Smooth muscle cell (in vitro differentiated cells): ENCODE measurements at regions not wholly inside any gene's neighbourhood (a gene's known extent, or its start where the extent isn't known, plus 50 kb on each side); places are given as distances from the start of the nearest gene placed in this dataset.
"Not testable (repeated sequence)": the region's sequence is repeated elsewhere in the genome, so short reads cannot be mapped to it uniquely, and the experiment has no call there.

Experiments used
- DNase-seq: peaks from one replicate; lab custom pipeline; 2025; ENCODE audit not compliant: unreplicated experiment; lab: John Stamatoyannopoulos, UW
- H2AFZ ChIP-seq: fragments of 200-600 bp; sonication (generic); 2 replicates; pipeline ENCODE4 v1.6.0; 2016; ENCODE audit warnings: antibody characterized with exemption, low read depth, mild to moderate bottlenecking
- H3F3A ChIP-seq: fragments of 200-600 bp; sonication (generic); 2 replicates; pipeline ENCODE4 v1.6.0; 2017; ENCODE audit warnings: antibody characterized with exemption, low read depth
- H3K27ac ChIP-seq: fragments of 200-600 bp; sonication (generic); 2 replicates; pipeline ENCODE4 v1.5.1; 2016; ENCODE audit warnings: low read depth, mild to moderate bottlenecking
- H3K27me3 ChIP-seq: fragments of 200-600 bp; sonication (generic); 2 replicates; pipeline ENCODE4 v1.6.1; 2016; ENCODE audit warnings: low read depth, mild to moderate bottlenecking
- H3K36me3 ChIP-seq: fragments of 200-600 bp; sonication (generic); 2 replicates; pipeline ENCODE4 v1.5.1; 2016; ENCODE audit warnings: low read depth
- H3K4me1 ChIP-seq: fragments of 200-600 bp; sonication (generic); 2 replicates; pipeline ENCODE4 v1.5.1; 2016; ENCODE audit warnings: low read depth
- H3K4me2 ChIP-seq: fragments of 200-600 bp; sonication (generic); 2 replicates; pipeline ENCODE4 v1.6.0; 2016; ENCODE audit warnings: mild to moderate bottlenecking
- H3K4me3 ChIP-seq: fragments of 200-600 bp; sonication (generic); 2 replicates; pipeline ENCODE4 v1.5.1; 2016; ENCODE audit warnings: mild to moderate bottlenecking
- H3K79me2 ChIP-seq: fragments of 200-600 bp; sonication (generic); 2 replicates; pipeline ENCODE4 v1.6.0; 2016; ENCODE audit warnings: low read depth, mild to moderate bottlenecking
- H3K9ac ChIP-seq: fragments of 200-600 bp; sonication (generic); 2 replicates; pipeline ENCODE4 v1.6.0; 2016; ENCODE audit warnings: low read depth
- H3K9me3 ChIP-seq: fragments of 200-600 bp; sonication (generic); replicated peaks from 2 replicates; pipeline ENCODE4 v1.5.1; 2016; ENCODE audit warnings: low read depth
- H4K20me1 ChIP-seq: fragments of 200-600 bp; sonication (generic); 2 replicates; pipeline ENCODE4 v1.6.0; 2016; ENCODE audit warnings: low read depth
- WGBS: methylation state at CpG from one replicate; pipeline ENCODE4 v1.1.7; 2016; ENCODE audit warnings: low lambda C conversion rate; 5-methylcytosine and 5-hydroxymethylcytosine counted together
- TF ChIP-seq, protein P1 (sequence below): fragments of 200-600 bp; sonication (generic); IDR thresholded peaks from 2 replicates; pipeline ENCODE4 v1.5.1; 2017; ENCODE audit warnings: borderline replicate concordance, mild to moderate bottlenecking, antibody characterized with exemption; ENCODE audit not compliant: insufficient read depth, poor library complexity, severe bottlenecking

DNA sequence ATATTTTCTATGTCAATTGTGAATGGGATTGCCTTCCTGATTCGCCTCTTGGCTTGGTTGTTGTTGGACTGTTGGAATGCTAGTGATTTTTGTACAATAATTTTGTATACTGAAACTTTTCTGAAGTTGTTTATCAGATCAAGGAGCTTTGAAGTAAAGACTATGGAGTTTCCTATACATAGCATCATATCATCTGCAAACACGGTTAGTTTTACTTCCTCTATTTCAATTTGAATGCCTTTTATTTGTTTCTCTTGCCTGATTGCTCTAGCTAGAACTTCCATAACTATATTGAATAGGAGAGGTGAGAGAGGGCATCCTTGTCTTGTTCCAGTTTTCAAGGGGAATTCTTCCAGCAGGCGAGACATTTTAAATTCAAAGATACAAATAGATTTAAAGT lies 226.5 kb downstream of the FBXO8 start:
- 61% methylated on average over 3 of the region's 3 CpGs for WGBS
- H3K9me3 ChIP-seq: peaks cover 5% of the 10 kb centered on the region

GRCh38 chr4:174055344-174055743 lies 228.1 kb downstream of the FBXO8 start:
- no peak for DNase-seq
- Histone ChIP-seq H2AFZ (no peak overlapping the region), H3K4me3 (no peak overlapping the region), H3K9ac (no peak overlapping the region), H4K20me1 (no peaks in the 10 kb centered on the region), H3K4me1 (no peaks in the 10 kb centered on the region), H3K36me3 (no peaks in the 10 kb centered on the region), H3K27me3 (no peaks in the 10 kb centered on the region), H3K4me2 (no peak overlapping the region), H3K27ac (no peak overlapping the region), H3F3A (no peaks in the 10 kb centered on the region), H3K79me2 (no peaks in the 10 kb centered on the region), H3K9me3 (peaks cover 5% of the 10 kb centered on the region)
- TF ChIP-seq, protein P1, sequence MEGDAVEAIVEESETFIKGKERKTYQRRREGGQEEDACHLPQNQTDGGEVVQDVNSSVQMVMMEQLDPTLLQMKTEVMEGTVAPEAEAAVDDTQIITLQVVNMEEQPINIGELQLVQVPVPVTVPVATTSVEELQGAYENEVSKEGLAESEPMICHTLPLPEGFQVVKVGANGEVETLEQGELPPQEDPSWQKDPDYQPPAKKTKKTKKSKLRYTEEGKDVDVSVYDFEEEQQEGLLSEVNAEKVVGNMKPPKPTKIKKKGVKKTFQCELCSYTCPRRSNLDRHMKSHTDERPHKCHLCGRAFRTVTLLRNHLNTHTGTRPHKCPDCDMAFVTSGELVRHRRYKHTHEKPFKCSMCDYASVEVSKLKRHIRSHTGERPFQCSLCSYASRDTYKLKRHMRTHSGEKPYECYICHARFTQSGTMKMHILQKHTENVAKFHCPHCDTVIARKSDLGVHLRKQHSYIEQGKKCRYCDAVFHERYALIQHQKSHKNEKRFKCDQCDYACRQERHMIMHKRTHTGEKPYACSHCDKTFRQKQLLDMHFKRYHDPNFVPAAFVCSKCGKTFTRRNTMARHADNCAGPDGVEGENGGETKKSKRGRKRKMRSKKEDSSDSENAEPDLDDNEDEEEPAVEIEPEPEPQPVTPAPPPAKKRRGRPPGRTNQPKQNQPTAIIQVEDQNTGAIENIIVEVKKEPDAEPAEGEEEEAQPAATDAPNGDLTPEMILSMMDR: no peak
- 90% methylated on average over 4 of the region's 4 CpGs for WGBS

More for the DNA sequence above, 226.5 kb downstream of the FBXO8 start:
- no peak overlapping the region for H2AFZ ChIP-seq
- no peak overlapping the region for H3K4me3 ChIP-seq
- H3K79me2 ChIP-seq: no peaks in the 10 kb centered on the region
- H3K36me3 ChIP-seq: no peaks in the 10 kb centered on the region
- no peaks in the 10 kb centered on the region for H3K27me3 ChIP-seq
- TF ChIP-seq, protein P1: no peak
- no peaks in the 10 kb centered on the region for H4K20me1 ChIP-seq
- no peak for DNase-seq
- H3K9ac ChIP-seq: no peak overlapping the region
- no peaks in the 10 kb centered on the region for H3F3A ChIP-seq
- H3K4me1 ChIP-seq: no peaks in the 10 kb centered on the region
- no peak overlapping the region for H3K27ac ChIP-seq
- H3K4me2 ChIP-seq: no peak overlapping the region

GRCh38 chr4:174053895-174054294 lies 229.6 kb downstream of the FBXO8 start:
- no peaks in the 10 kb centered on the region for H3K36me3 ChIP-seq
- no peak overlapping the region for H3K27ac ChIP-seq
- TF ChIP-seq, protein P1: no peak
- no peak overlapping the region for H3K9ac ChIP-seq
- H3K4me2 ChIP-seq: no peak overlapping the region
- H3K9me3 ChIP-seq: peaks cover 5% of the 10 kb centered on the region
- H3K27me3 ChIP-seq: no peaks in the 10 kb centered on the region
- H3K4me3 ChIP-seq: no peak overlapping the region
- H3F3A ChIP-seq: no peaks in the 10 kb centered on the region
- H2AFZ ChIP-seq: no peak overlapping the region
- no peaks in the 10 kb centered on the region for H3K79me2 ChIP-seq
- no peaks in the 10 kb centered on the region for H3K4me1 ChIP-seq
- WGBS: 92% methylated on average over 2 of the region's 2 CpGs
- no peaks in the 10 kb centered on the region for H4K20me1 ChIP-seq
- no peak for DNase-seq

DNA sequence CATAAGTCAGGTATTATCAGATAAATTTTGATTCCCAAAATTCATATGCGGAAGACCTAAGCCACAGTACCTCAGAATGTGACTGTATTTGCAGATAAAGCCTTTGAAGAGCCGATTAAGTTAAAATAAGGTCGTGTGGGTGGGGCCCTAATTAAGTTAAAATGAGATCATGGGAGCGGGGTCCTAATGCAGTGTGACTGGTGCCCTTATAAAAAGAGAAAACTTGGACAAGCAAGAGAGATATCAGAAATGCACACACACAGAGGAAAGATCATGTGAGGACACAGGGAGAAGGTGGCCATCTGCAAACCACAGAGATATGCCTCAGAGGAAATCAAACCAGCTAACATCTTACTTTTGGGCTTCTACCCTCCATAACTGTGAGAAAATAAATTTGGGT lies 236.1 kb downstream of the FBXO8 start:
- no peaks in the 10 kb centered on the region for H3F3A ChIP-seq
- TF ChIP-seq, protein P1: no peak
- no peaks in the 10 kb centered on the region for H3K4me1 ChIP-seq
- H3K79me2 ChIP-seq: no peaks in the 10 kb centered on the region
- no peak overlapping the region for H3K4me3 ChIP-seq
- 68% methylated on average over 4 of the region's 4 CpGs for whole genome bisulfite sequencing
- H3K27me3 ChIP-seq: no peaks in the 10 kb centered on the region
- H3K9me3 ChIP-seq: no peaks in the 10 kb centered on the region
- H3K9ac ChIP-seq: no peak overlapping the region
- H3K27ac ChIP-seq: no peak overlapping the region
- no peak for DNase-seq
- H3K36me3 ChIP-seq: no peaks in the 10 kb centered on the region
- no peaks in the 10 kb centered on the region for H4K20me1 ChIP-seq
- no peak overlapping the region for H2AFZ ChIP-seq
- no peak overlapping the region for H3K4me2 ChIP-seq

DNA sequence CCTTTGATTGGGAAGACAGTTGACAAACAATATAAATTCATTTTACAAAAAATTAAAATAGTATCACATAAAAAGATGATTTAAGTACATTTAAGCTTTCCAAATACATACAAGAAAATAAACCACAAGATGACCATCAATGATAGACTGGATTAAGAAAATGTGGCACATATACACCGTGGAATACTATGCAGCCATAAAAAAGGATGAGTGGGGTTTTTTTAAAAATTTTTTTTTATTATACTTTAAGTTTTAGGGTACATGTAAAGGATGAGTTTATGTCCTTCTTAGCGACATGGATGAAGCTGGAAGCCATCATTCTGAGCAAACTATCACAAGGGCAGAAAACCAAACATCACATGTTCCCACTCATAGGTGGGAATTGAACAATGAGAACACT lies 237.6 kb downstream of the FBXO8 start:
- not testable (repeated sequence) for H3K36me3 ChIP-seq, H3K9me3 ChIP-seq, DNase-seq, H3K4me3 ChIP-seq, H4K20me1 ChIP-seq, H3K4me1 ChIP-seq, H3K27me3 ChIP-seq, H3K27ac ChIP-seq, H3K4me2 ChIP-seq, H3K79me2 ChIP-seq, H3K9ac ChIP-seq, H2AFZ ChIP-seq, H3F3A ChIP-seq
- 90% methylated on average over 2 of the region's 2 CpGs for WGBS
